ENCODE measurements at regions not wholly inside any gene's neighbourhood (a gene's known extent, or its start where the extent isn't known, plus 50 kb on each side); places are given as distances from the start of the nearest gene placed in this dataset.

- Histone ChIP-seq H3K9me3 (ENCODE audit: insufficient read depth, low read depth, low read length) (no peaks in the 10 kb centered on the region; the same call in 1 of the 2 replicates), H4K20me1 (ENCODE audit: insufficient read depth, low read length, poor library complexity, severe bottlenecking) (no peaks in the 10 kb centered on the region), H3K4me3 (ENCODE audit: low read length, poor library complexity, severe bottlenecking) (no peak overlapping the region), H3K9ac (ENCODE audit: low read depth, low read length, poor library complexity, severe bottlenecking) (no peak overlapping the region), H3K9me2 (replicated peaks; ENCODE audit: low read depth, low read length) (no peaks in the 10 kb centered on the region), H3F3A (ENCODE audit: low read depth) (no peaks in the 10 kb centered on the region), H2AFZ (ENCODE audit: low read length) (no peak overlapping the region), H3K79me2 (ENCODE audit: insufficient read depth, low read length) (no peaks in the 10 kb centered on the region), H3K4me1 (ENCODE audit: insufficient read depth, low read length, poor library complexity, severe bottlenecking) (no peaks in the 10 kb centered on the region), H3K27me3 (ENCODE audit: insufficient read depth, low read length, poor library complexity, severe bottlenecking) (no peaks in the 10 kb centered on the region), H3K4me2 (ENCODE audit: low read depth, low read length, poor library complexity, severe bottlenecking) (no peak overlapping the region), H3K36me3 (ENCODE audit: insufficient read depth, low read length) (no peaks in the 10 kb centered on the region)
- TF ChIP-seq CTCF (conservative IDR thresholded peaks at IDR 0.05; ENCODE audit: low read length) (no peak), EZH2phosphoT487 (IDR thresholded peaks at IDR 0.05; ENCODE audit: borderline replicate concordance) (no peak)
Observed at GRCh38 chr17:72397223-72397667, 276.4 kb downstream of the SOX9 start.

GRCh38 chr17:72397687-72398086, 276.9 kb downstream of the SOX9 start:
- H4K20me1 ChIP-seq (ENCODE audit: insufficient read depth, low read length, poor library complexity, severe bottlenecking): no peaks in the 10 kb centered on the region
- no peak overlapping the region for H3K4me2 ChIP-seq (ENCODE audit: low read depth, low read length, poor library complexity, severe bottlenecking)
- H3K27me3 ChIP-seq (ENCODE audit: insufficient read depth, low read length, poor library complexity, severe bottlenecking): no peaks in the 10 kb centered on the region
- no peaks in the 10 kb centered on the region; the same call in 1 of the 2 replicates for H3K9me3 ChIP-seq (ENCODE audit: insufficient read depth, low read depth, low read length)
- no peak overlapping the region for H2AFZ ChIP-seq (ENCODE audit: low read length)
- TF ChIP-seq CTCF (conservative IDR thresholded peaks at IDR 0.05; ENCODE audit: low read length) (no peak), EZH2phosphoT487 (IDR thresholded peaks at IDR 0.05; ENCODE audit: borderline replicate concordance) (no peak)
- no peaks in the 10 kb centered on the region for H3K4me1 ChIP-seq (ENCODE audit: insufficient read depth, low read length, poor library complexity, severe bottlenecking)
- no peaks in the 10 kb centered on the region for H3K36me3 ChIP-seq (ENCODE audit: insufficient read depth, low read length)
- H3K4me3 ChIP-seq (ENCODE audit: low read length, poor library complexity, severe bottlenecking): no peak overlapping the region
- no peaks in the 10 kb centered on the region for H3K79me2 ChIP-seq (ENCODE audit: insufficient read depth, low read length)
- H3K9me2 ChIP-seq (replicated peaks; ENCODE audit: low read depth, low read length): no peaks in the 10 kb centered on the region
- H3F3A ChIP-seq (ENCODE audit: low read depth): no peaks in the 10 kb centered on the region
- H3K9ac ChIP-seq (ENCODE audit: low read depth, low read length, poor library complexity, severe bottlenecking): no peak overlapping the region

- no peaks in the 10 kb centered on the region for H3K36me3 ChIP-seq (ENCODE audit: insufficient read depth, low read length)
- no peak overlapping the region for H3K4me3 ChIP-seq (ENCODE audit: low read length, poor library complexity, severe bottlenecking)
Observed at GRCh38 chr17:72399023-72399607, 278.3 kb downstream of the SOX9 start.

More at GRCh38 chr17:72399023-72399607, 278.3 kb downstream of the SOX9 start:
- no peak overlapping the region for H2AFZ ChIP-seq (ENCODE audit: low read length)
- no peak for TF ChIP-seq EZH2phosphoT487 (IDR thresholded peaks at IDR 0.05; ENCODE audit: borderline replicate concordance)
- TF ChIP-seq CTCF (conservative IDR thresholded peaks at IDR 0.05; ENCODE audit: low read length): no peak
- H3F3A ChIP-seq (ENCODE audit: low read depth): no peaks in the 10 kb centered on the region
- H3K9ac ChIP-seq (ENCODE audit: low read depth, low read length, poor library complexity, severe bottlenecking): no peak overlapping the region
- H3K27me3 ChIP-seq (ENCODE audit: insufficient read depth, low read length, poor library complexity, severe bottlenecking): no peaks in the 10 kb centered on the region
- no peak overlapping the region for H3K4me2 ChIP-seq (ENCODE audit: low read depth, low read length, poor library complexity, severe bottlenecking)
- H3K79me2 ChIP-seq (ENCODE audit: insufficient read depth, low read length): no peaks in the 10 kb centered on the region
- no peaks in the 10 kb centered on the region for H3K9me2 ChIP-seq (replicated peaks; ENCODE audit: low read depth, low read length)
- no peaks in the 10 kb centered on the region; the same call in 1 of the 2 replicates for H3K9me3 ChIP-seq (ENCODE audit: insufficient read depth, low read depth, low read length)
- no peaks in the 10 kb centered on the region for H4K20me1 ChIP-seq (ENCODE audit: insufficient read depth, low read length, poor library complexity, severe bottlenecking)
- H3K4me1 ChIP-seq (ENCODE audit: insufficient read depth, low read length, poor library complexity, severe bottlenecking): no peaks in the 10 kb centered on the region

Data from Loucy (cell line).